Activated B cell treated with CpG ODN at 0.5 μM for 24 hours (primary cell): ENCODE measurements at regions not wholly inside any gene's neighbourhood (a gene's known extent, or its start where the extent isn't known, plus 50 kb on each side); places are given as distances from the start of the nearest gene placed in this dataset.

Source experiments
- ATAC-seq: fragments of 200-7000 bp; cut with Tn5 transposase; one replicate; pipeline ENCODE4 v1.10.0; 2021; ENCODE audit warnings: low read depth, mild to moderate bottlenecking, moderate library complexity
- CTCF ChIA-PET: fragments of 350-600 bp; sonication (Branson Sonifier 250); formaldehyde crosslinking; loops from one replicate; lab custom pipeline; 2021; ENCODE audit warnings: antibody characterized with exemption; lab: Charles Lee
- POLR2A ChIA-PET: fragments of 350-600 bp; sonication (Branson Sonifier 250); formaldehyde crosslinking; loops from one replicate; lab custom pipeline; 2021; ENCODE audit warnings: antibody characterized with exemption; lab: Charles Lee
- DNase-seq: peaks from one replicate; pipeline ENCODE4 v3.0.0; 2022
- H3K27ac Mint-ChIP-seq: one replicate; pipeline ENCODE4 v1.8.0; 2020; ENCODE audit warnings: mixed read lengths
- H3K27me3 Mint-ChIP-seq: one replicate; pipeline ENCODE4 v1.8.0; 2021; ENCODE audit warnings: mixed read lengths
- H3K36me3 Mint-ChIP-seq: one replicate; pipeline ENCODE4 v1.8.0; 2021; ENCODE audit warnings: low read depth, mixed read lengths
- H3K4me1 Mint-ChIP-seq: one replicate; pipeline ENCODE4 v1.8.0; 2021; ENCODE audit warnings: mixed read lengths
- H3K4me3 Mint-ChIP-seq: one replicate; pipeline ENCODE4 v1.8.0; 2020; ENCODE audit warnings: mild to moderate bottlenecking, mixed read lengths
- H3K9me3 Mint-ChIP-seq: one replicate; pipeline ENCODE4 v1.8.0; 2020; ENCODE audit warnings: mixed read lengths
- intact Hi-C: fragments of 100-400 bp; cut with micrococcal nuclease; formaldehyde crosslinking; loops from one replicate; pipeline ENCODE4 v1.15.1; 2024
- TF ChIP-seq, protein P1 (sequence below): fragments of 200-600 bp; IDR thresholded peaks from one replicate; pipeline ENCODE4 v1.8.0; 2022; ENCODE audit warnings: antibody characterized with exemption, mild to moderate bottlenecking

DNA sequence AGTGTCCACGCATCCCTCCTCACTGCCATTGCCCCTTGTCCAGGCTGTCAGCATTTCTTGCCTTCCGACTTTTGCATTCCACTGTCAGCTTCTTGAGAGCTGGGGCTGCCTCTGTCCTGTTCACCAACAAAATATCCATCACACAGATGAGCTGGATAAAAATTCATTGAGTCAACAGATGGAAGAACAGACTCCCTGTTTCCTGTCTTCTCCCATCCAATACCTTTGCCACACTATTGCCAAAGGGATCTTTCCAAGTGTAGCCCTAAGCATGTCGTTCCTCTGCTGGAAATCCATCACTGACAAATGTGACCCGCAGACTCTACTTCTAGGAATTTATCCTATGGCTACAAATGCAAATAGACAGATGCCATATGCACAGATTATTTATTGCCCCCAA is 78.0 kb upstream of the PJA1 start:
- POLR2A ChIA-PET, result no interaction called here
- Mint-ChIP-seq H3K4me3 (no peak overlapping the region), H3K27me3 (peaks cover 7% of the 10 kb centered on the region), H3K4me1 (no peaks in the 10 kb centered on the region), H3K27ac (no peak overlapping the region), H3K9me3 (no peaks in the 10 kb centered on the region), H3K36me3 (no peaks in the 10 kb centered on the region)
- ATAC-seq (no peak), DNase-seq (no peak)
- CTCF ChIA-PET, result no interaction called here
- intact Hi-C loops, result no loop called here
- TF ChIP-seq, protein P1, sequence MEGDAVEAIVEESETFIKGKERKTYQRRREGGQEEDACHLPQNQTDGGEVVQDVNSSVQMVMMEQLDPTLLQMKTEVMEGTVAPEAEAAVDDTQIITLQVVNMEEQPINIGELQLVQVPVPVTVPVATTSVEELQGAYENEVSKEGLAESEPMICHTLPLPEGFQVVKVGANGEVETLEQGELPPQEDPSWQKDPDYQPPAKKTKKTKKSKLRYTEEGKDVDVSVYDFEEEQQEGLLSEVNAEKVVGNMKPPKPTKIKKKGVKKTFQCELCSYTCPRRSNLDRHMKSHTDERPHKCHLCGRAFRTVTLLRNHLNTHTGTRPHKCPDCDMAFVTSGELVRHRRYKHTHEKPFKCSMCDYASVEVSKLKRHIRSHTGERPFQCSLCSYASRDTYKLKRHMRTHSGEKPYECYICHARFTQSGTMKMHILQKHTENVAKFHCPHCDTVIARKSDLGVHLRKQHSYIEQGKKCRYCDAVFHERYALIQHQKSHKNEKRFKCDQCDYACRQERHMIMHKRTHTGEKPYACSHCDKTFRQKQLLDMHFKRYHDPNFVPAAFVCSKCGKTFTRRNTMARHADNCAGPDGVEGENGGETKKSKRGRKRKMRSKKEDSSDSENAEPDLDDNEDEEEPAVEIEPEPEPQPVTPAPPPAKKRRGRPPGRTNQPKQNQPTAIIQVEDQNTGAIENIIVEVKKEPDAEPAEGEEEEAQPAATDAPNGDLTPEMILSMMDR, result no peak

DNA sequence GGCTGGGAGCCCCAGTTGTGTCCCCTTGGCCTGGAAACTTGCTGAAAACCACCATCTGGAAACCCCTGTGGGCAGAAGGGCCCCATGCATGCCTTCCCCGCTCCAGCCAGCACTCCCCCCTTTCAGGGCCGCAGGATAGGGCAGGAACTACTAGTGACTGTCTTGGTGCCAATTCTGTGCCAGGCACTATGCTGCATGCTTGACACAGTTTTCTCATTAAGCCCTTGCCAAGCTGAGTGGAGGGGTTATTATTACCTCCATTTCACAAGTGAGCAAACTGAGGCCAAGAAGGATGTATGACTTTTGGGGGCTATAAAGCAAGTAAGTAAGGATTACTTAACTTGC is 73.6 kb upstream of the PJA1 start:
- intact Hi-C loops, result no loop called here
- TF ChIP-seq, protein P1, result no peak
- no peaks in the 10 kb centered on the region for H3K4me1 Mint-ChIP-seq
- DNase-seq (no peak), ATAC-seq (no peak)
- POLR2A ChIA-PET, result no interaction called here
- H3K27me3 Mint-ChIP-seq, result peaks cover 4% of the 10 kb centered on the region
- no peaks in the 10 kb centered on the region for H3K9me3 Mint-ChIP-seq
- no peak overlapping the region for H3K4me3 Mint-ChIP-seq
- no peaks in the 10 kb centered on the region for H3K36me3 Mint-ChIP-seq
- H3K27ac Mint-ChIP-seq, result no peak overlapping the region
- CTCF ChIA-PET, result no interaction called here

DNA sequence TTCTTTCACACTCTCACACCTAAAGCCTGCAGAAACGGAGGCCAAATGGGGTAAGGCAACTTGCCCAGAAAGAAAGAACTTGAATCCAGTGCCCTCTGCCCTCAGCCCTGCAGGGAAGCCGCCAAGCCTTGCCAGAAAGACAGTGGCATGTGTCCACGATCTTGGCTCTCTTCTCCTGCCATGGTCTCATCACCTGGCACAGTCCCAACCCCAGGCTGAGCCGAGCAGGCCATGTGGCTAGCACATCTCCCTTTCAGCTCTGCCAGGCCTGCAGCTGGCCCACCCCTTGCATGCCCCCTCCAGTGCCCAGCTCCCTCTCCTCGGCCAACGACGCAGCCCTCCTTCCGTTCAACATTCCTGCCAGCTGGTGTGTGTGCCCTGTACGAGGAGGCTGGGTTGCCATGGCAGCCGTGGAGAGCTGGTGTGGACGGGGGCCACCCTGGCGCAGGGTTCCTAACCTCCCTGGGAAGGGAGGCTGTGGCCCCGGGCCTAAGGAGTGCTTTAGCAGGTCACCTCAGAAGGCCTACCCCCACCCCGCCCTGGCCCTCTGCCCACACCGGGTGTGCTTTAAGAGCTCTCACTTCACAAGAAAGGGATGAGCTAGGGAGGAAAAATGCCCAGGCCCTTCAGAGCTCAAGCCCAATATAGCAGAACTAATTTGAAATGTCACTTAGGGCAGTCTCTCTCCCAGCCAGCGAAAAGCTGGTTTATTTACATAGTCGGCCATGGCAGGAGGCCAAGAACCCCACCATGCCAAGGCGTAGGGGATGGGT is 73.0 kb upstream of the PJA1 start:
- ChIA-PET CTCF (no interaction called here), POLR2A (no interaction called here)
- no peak overlapping the region for H3K4me3 Mint-ChIP-seq
- intact Hi-C loops, result no loop called here
- TF ChIP-seq, protein P1, result no peak
- DNase-seq, result no peak
- H3K27me3 Mint-ChIP-seq, result peaks cover 3% of the 10 kb centered on the region
- no peak overlapping the region for H3K27ac Mint-ChIP-seq
- H3K36me3 Mint-ChIP-seq, result no peaks in the 10 kb centered on the region
- no peaks in the 10 kb centered on the region for H3K9me3 Mint-ChIP-seq
- H3K4me1 Mint-ChIP-seq, result no peaks in the 10 kb centered on the region
- no peak for ATAC-seq

DNA sequence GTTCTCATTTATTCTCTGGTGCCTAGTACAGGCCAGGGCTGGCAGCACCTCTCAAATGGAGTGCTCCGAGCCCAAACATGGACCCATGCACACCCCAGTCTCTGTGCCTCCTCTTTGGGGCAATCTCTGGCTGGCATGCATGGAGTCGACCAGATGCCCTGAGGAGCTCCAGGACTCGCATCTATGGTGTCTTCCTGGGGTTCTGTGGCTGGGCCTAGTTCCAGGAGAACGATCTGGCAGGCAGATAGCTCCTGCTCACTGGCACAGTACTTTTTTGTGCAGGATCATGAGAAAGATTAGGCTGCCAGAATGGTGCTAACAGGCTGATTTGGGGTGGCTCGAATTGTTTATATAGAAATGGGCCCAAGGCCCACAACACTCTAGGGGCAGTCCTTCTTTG is 72.0 kb upstream of the PJA1 start:
- DNase-seq, result no peak
- Mint-ChIP-seq H3K4me1 (no peaks in the 10 kb centered on the region), H3K27ac (no peak overlapping the region), H3K4me3 (no peak overlapping the region), H3K36me3 (no peaks in the 10 kb centered on the region), H3K9me3 (no peaks in the 10 kb centered on the region), H3K27me3 (no peaks in the 10 kb centered on the region)
- TF ChIP-seq, protein P1, result no peak
- ChIA-PET CTCF (no interaction called here), POLR2A (no interaction called here)
- intact Hi-C loops, result no loop called here
- ATAC-seq, result no peak

DNA sequence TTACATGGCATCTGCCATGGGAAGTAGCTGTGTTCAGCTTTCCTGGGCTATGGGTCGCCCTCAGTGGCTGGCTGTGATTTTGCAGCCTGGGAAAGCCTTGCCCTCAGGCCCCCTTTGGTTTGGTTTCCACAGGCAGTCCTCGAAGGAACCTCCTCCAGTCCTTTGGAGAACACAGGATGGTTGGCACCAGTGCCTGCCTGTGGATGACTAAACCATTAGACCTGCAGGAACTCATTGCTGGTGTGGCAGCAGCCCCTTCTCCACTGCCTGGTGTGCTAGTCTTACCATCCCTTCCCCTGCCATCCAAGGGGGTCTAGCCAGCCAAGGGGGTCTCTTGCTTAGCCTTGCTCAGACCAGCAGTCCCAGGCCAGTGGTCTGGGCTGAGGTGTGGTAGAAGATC is 71.4 kb upstream of the PJA1 start:
- H3K36me3 Mint-ChIP-seq, result no peaks in the 10 kb centered on the region
- H3K27me3 Mint-ChIP-seq, result no peaks in the 10 kb centered on the region
- no peaks in the 10 kb centered on the region for H3K4me1 Mint-ChIP-seq
- ATAC-seq, result no peak
- ChIA-PET CTCF (no interaction called here), POLR2A (no interaction called here)
- no peak overlapping the region for H3K27ac Mint-ChIP-seq
- intact Hi-C loops, result no loop called here
- no peak for DNase-seq
- TF ChIP-seq, protein P1, result no peak
- H3K9me3 Mint-ChIP-seq, result no peaks in the 10 kb centered on the region
- H3K4me3 Mint-ChIP-seq, result no peak overlapping the region
